HG03175 (cell line): ENCODE measurements at regions not wholly inside any gene's neighbourhood (a gene's known extent, or its start where the extent isn't known, plus 50 kb on each side); places are given as distances from the start of the nearest gene placed in this dataset.

Experiments
- ATAC-seq: cut with Tn5 transposase; IDR thresholded peaks from one replicate; pipeline ENCODE4 v1.9.1; 2021; ENCODE audit warnings: mild to moderate bottlenecking, moderate library complexity; ENCODE audit not compliant: unreplicated experiment

DNA sequence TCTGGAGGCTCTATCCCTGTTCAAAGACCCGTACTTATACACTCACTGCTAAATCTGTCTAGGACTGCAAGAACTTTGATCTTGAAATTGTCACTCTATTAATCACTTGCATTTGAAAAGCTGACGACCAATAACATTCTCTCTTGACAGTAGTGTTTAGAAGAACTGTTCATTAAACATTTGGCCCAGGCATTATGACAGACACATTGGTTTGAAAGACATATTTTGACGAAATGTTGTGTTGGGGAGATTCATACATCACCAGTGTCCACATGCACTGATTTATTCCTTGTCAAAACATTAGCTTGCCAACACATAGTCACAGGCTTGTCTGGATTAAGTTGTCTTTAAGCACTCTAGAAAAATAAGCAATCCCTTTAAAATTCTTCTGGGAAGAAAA, 951.3 kb downstream of the ADGRL2 start:
- ATAC-seq = no peak

DNA sequence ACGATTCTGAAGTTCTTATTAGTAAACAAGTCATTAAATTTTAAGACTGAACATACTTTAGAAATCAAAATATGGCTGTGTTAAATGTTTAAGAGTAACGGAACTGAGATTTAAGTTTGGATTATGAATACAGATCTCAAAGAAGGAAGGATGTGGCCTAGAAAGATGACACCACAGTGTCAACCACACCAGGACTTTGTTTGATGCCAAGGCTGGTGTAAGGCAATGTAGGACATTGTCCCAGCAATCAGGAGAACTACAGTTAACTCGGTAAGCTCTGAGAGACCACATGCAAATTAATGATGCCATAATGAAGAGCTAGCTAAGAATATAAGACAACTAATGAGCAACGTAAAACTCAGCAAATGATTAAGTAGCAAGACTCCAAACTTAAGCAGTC, 932.9 kb downstream of the ADGRL2 start:
- no peak for ATAC-seq

DNA sequence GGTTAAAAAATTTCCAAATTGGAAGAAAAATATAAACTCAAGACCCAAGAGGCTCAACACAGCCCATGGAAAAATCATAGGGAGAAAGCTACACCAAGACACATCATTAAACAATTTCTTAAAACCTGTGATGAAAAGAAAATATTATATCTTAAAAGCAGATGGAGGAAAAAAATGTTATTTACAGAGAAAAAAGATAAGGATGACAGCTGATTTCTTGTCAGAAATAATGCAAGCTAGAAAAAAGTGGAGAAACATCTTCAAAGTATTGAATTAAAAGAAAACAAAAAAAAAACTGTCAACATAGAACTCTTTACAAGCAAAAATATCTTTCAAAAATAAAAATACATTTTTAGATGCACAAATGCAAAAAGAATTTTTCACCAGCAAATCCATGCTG, 930.5 kb downstream of the ADGRL2 start:
- no peak for ATAC-seq

GRCh38 chr1:82728206-82728605, 927.5 kb downstream of the ADGRL2 start:
- no peak for ATAC-seq

GRCh38 chr1:82724246-82724645, 923.5 kb downstream of the ADGRL2 start:
- ATAC-seq = no peak

GRCh38 chr1:82722608-82723007, 921.9 kb downstream of the ADGRL2 start:
- ATAC-seq = no peak

DNA sequence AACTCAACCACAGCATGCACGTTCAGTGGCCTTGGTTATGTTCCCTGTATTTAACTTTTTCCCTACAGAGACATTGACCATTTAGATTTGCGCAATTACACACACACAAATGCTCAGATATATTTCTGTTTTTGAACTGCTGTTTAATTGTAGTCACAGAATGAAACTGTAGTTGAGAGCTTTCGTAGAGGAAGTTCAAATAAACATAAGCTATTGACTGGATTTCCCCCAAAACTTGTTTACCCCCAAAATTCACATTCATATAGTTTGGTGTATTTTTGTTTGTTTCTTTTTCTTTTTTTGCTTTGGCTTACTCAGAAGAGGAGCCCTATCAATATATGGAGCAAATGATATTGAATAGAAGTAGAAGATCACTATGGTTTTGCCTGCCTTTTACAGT, 921.0 kb downstream of the ADGRL2 start:
- ATAC-seq = no peak

DNA sequence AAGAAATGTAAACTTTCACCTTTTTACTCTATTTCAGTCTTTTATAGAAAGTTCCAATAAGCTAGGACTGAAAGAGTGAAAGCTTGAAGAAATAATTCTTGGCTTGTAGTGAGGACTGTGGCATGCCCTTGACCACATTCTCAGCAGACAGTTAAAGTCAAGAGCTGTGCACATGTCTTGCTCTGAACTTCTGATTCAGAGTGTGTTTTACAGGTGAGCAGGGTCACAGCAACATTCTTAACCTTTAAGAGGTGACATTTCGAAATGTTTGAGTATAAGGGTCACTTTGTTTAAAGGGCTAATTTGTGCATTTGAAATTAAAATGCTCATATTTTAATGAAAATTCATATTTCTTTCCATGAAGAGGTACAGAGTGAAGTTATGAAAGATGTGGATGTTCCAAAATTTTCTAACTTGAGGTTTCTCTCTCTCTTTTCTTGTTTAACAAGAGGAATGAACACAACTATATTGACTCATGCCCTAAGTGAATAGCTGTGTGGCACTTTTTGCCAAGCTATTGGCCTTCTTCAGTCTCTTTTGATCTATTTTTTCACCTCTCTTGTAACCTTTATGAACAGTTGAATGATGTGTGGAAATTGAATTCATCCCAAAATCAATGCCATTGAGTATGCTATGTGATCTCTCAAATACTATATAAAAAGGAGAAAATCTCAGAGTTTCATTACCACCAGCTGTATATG, 918.1 kb downstream of the ADGRL2 start:
- ATAC-seq = no peak

DNA sequence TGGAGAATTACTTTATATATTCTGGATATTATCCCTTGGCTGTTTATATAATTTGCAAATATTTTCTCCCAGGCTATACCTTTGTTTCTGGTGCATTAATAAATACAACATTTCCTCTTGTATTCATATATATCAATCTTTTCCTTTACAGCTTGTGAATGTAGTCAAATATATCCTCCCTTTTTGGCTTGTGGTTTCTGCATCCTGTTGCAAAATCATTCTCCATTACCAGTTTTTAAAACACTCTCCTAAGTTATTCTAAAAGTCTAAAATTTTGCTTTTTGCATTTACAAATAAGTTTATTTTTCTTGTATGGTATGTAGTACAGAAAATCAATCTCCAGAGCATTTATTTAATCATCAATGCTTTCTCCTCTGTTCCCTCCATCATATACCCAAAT, 909.4 kb downstream of the ADGRL2 start:
- ATAC-seq = no peak

DNA sequence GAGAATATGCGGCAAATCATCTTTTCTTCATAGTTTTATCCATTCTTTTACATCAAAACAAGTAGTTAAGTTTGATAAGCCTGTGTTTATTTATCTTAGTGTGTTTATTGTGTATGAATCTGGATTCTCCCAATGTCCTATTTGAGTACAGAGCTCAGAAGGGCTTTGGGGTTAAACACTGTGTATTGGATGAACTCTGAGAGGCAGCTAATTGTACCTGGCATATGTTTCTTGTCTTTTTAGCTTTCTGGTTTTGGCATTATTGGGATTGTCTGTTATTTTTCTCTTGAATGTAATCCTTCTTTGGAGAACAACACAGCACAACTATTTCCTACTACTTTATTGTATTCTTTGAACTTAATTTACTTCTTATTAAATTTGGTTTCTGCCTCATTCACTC, 906.9 kb downstream of the ADGRL2 start:
- no peak for ATAC-seq

DNA sequence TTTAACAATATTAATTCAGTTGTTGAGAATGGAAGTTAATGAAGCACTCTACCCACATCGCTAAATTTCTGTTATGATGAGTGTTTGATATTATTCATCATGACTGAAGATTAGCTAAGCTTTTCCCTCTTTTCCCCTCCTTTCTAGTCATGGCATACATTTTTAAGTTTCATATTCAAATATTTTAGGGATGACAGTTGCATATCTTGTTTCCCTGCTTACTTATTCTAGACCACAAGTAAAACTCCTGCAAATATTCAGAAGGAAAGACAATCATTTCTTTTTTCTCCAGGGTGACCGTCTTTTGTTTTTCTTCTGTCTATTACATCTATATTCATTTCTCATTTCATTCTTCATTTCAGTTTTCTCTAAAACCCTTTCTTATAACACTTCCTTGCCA, 906.0 kb downstream of the ADGRL2 start:
- ATAC-seq = no peak

DNA sequence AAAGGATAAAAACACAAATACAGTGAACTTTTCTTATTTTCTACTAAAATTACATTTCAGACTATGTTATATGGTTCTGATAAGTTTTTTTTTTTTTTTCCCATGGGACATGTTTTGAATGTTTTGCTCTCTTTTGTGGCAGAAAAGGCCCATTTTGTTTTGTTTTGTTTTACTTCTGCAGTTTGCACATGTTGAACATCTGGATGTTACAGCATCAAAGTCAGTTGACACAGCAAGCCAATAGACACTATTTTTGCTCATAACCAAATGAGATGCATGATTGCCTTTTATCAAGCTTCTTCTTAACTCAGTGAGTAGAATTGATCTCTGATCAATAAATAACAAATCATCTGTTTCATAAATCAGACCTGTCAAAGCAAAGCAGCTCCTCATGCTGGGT, 904.2 kb downstream of the ADGRL2 start:
- no peak for ATAC-seq

DNA sequence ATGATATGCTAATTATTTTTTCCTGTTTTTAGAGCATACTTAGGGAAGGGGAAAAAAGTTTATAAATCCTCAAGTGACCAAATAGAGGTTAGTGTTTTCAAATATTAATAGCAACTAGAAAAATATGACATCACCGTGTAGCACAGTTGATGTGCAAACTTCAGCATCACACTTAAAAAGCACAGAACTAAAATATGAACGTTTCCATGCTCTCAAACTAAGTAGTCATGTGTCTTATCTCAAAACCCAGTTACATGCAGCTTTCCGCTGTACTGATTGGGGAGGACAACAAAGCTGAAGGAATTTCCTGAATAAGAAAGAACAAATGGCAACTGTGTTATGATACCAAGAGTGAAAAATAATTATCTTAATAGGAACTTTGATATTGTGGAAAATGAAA, 903.7 kb downstream of the ADGRL2 start:
- ATAC-seq = no peak

DNA sequence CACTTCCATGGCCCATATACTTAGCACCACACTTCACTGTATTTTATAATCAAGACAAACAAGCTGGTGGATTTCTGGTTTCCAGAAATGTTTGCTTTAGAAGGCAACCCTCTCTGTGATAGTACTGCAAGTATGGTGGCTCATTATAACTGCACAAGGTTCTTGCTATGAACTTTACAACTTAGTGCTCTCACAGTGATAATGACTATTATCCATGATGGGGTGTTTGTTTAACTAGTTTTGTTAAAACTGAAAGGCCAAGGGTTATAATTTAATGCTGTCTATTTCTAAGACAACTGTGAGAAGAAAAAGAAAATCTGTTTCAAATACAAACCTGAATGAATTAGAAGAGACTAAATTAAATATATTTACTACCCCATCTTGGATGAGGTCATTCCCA, 903.2 kb downstream of the ADGRL2 start:
- no peak for ATAC-seq

DNA sequence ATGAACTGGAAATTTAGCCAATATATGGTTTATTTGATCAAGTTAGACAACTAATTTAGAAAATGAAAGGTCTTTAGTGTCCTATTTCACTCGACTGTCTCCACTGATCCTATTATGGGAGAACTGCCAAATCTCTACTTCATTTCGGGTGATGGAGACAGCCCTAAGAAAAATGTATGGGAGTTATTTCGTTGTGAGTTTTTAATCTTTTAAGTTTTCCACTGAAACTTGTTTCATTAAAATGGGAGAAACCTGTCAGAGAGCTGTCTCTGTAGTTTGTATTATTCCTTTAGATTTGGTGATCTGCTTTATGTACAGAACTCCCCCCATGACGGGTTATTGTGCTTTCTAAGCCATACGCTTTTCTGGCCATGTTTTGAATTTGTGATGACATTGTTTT, 899.7 kb downstream of the ADGRL2 start:
- ATAC-seq = no peak

DNA sequence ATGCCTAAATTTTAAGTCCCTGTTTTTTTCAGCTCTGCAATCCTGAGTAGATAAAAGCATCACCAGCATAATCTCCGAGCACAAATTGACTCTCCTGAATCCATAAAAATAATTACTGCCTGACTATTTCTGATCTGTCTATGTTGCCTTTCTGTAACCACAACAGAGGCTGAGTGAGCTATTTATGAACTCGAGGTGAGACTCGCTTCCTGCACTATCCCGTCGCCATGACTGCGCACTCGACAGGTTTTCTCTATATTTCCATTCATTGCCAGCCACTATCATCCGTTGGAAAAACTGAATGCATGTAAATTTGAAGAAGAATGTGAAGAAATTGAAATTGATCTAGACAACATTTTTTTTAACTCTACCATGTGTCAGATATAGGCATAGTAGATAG, 897.2 kb downstream of the ADGRL2 start:
- no peak for ATAC-seq

GRCh38 chr1:82695443-82695842, 894.7 kb downstream of the ADGRL2 start:
- ATAC-seq = no peak

DNA sequence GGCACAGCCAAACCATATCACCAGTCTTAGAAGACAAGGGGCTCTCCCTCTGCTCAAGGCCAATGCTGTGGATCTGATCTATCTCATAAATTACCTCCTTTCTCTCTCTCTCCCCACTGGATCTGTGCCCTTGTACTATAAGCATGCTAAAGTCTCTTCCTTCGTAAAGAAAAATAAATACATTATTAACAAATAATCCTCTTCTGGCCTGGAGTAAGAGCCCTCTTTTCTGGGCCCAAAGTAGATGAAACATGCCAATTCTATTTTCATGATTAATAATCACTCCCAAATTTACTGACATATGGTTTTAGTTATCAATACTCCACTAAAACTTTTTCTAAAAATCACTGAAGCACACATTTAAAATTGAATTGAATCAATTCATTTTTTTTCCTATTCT, 889.7 kb downstream of the ADGRL2 start:
- ATAC-seq = no peak

DNA sequence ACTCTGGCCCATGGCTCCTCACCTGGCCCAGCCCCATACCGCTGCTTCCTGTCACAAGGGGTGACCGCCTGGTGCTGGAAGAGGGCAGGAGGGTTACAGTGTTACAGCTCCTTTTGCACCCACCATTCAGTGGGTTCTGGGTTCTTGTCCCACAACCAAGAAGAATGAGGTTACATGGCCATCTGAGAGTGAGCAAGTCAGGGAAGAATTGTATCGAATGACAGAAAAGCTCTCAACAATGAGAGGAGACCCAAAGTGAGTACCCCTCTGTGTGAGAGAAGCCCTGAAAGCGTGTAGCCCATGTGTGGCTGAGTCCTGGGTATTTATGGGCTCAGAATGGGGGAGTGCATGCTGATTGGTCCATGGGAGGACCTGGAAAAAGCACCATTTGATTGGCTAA, 888.5 kb downstream of the ADGRL2 start:
- no peak for ATAC-seq

- no peak for ATAC-seq
Measured at GRCh38 chr1:82686774-82687173, 886.0 kb downstream of the ADGRL2 start.

DNA sequence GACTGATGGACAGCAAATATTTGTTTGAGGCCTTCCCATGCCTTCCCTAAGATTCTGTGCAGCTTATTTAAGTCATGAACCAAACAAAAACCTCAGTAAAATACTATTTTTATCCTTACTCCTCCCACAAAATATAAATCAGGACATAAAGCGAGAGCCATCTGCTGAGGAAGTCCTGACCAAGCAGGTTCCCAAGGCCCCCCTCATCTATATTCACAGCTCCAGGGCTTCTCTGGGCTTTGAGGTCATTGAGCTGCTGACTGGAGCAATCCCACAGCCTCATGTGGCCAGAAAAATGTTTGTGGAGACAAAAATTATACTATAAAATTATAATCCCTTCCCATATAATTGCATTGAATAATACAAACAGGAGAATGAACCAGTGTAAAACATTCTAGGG, 846.2 kb downstream of the ADGRL2 start:
- no peak for ATAC-seq

GRCh38 chr1:82646336-82646735, 845.6 kb downstream of the ADGRL2 start:
- ATAC-seq = no peak

GRCh38 chr1:82644186-82644915, 843.6 kb downstream of the ADGRL2 start:
- no peak for ATAC-seq
